Urinary bladder (tissue), 3 donors: ENCODE measurements at regions not wholly inside any gene's neighbourhood (a gene's known extent, or its start where the extent isn't known, plus 50 kb on each side); places are given as distances from the start of the nearest gene placed in this dataset.
"Not testable (repeated sequence)": the region's sequence is repeated elsewhere in the genome, so short reads cannot be mapped to it uniquely, and the experiment has no call there.

Source experiments
- DNase-seq: peaks from one replicate; pipeline ENCODE4 v3.0.0-alpha.2; 2015; ENCODE audit errors: extremely low spot score
- H3K27ac ChIP-seq: one replicate; pipeline ENCODE4 v1.5.1; 2013; ENCODE audit warnings: low read depth, mild to moderate bottlenecking, moderate library complexity
- H3K36me3 ChIP-seq: one replicate; pipeline ENCODE4 v1.6.1; 2013; ENCODE audit warnings: mild to moderate bottlenecking, moderate library complexity; ENCODE audit not compliant: insufficient read depth
- H3K4me1 ChIP-seq: one replicate; pipeline ENCODE4 v1.6.1; 2013; ENCODE audit warnings: mild to moderate bottlenecking, moderate library complexity; ENCODE audit not compliant: insufficient read depth
- H3K4me3 ChIP-seq: one replicate; pipeline ENCODE4 v1.5.1; 2013; ENCODE audit warnings: low read depth, low read length
- WGBS: extraction: QIAGEN DNeasy Blood & Tissue Kit; methylation state at CpG from one replicate; pipeline ENCODE4 v1.1.7; 2013; 5-methylcytosine and 5-hydroxymethylcytosine counted together
- donor health status: healthy with polysubstance abuse.
- donor health status: healthy.

- Histone ChIP-seq H3K36me3 (no peaks in the 10 kb centered on the region), H3K4me1 (no peaks in the 10 kb centered on the region), H3K27ac (no peak overlapping the region), H3K4me3 (no peak overlapping the region)
- no peak for DNase-seq
- WGBS, result 38% methylated on average over 1 of the region's 1 CpG
Measured at GRCh38 chr11:41519696-41520095, 60.2 kb upstream of the LRRC4C start.

DNA sequence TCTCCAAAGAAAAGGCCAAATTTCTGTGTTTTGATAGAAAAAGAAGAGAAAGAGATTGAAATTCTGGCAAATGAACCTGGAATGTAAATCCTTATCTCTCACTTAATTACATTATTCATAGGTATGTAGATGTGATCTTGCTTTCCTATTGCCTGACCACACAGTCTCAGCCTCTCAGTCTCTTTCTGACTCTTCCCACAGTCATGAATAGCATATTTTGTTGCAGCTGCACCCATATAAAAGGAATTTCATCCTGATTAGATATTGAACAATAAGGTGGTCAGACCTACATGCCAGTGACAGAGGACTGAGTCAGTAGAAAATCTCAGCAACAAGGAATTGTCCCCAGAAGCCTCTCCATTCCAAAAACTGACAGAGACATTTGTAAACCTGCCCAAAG is 62.9 kb upstream of the LRRC4C start:
- Histone ChIP-seq H3K27ac (no peak overlapping the region), H3K4me3 (no peak overlapping the region), H3K36me3 (no peaks in the 10 kb centered on the region), H3K4me1 (no peaks in the 10 kb centered on the region)
- DNase-seq, result no peak

GRCh38 chr11:41522899-41523672 is 63.6 kb upstream of the LRRC4C start:
- 29% methylated on average over 2 of the region's 2 CpGs for WGBS
- H3K4me3 ChIP-seq, result no peak overlapping the region
- DNase-seq, result no peak
- H3K27ac ChIP-seq, result no peak overlapping the region
- no peaks in the 10 kb centered on the region for H3K36me3 ChIP-seq
- no peaks in the 10 kb centered on the region for H3K4me1 ChIP-seq

DNA sequence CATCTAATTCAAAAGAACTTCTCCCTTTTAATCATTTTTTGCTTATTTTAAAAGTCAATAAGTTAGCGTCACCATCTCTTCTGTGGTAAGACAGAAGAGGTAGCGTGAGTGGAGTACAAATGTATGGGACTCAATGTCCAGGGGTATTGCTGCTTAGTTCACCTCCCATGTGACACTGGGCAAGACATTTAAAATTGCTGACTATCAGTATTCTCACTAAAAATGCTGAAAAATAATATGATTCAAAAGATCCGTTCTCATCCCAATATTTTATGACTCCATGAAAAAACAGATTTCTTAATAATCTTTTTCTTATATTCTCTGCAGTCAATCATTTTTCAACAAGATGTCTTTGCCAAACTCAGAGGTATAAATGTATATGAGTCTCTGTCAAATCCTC is 68.1 kb upstream of the LRRC4C start:
- Histone ChIP-seq H3K4me3 (no peak overlapping the region), H3K4me1 (no peaks in the 10 kb centered on the region), H3K27ac (no peak overlapping the region), H3K36me3 (no peaks in the 10 kb centered on the region)
- no peak for DNase-seq
- 92% methylated on average over 3 of the region's 3 CpGs for WGBS

DNA sequence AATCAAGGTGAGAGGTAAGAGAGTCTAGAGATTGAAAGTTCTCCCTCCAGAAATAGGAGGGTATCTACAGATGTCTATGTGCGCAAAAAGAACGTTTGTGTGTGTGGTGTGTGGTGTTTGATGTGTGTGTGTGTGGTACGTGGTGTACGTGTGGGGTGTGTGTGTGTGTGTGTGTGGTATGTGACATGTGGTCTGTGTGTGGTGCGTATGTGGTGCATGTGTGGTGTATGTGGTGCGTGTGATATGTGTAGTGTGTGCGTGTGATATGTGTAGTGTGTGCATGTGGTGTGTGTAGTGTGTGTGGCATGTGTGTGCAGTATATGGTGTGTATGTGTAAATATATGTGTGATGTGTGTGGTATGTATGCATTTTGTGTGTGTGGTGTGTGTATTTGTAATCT is 73.0 kb upstream of the LRRC4C start:
- no peak for DNase-seq
- WGBS, result 86% methylated on average over 7 of the region's 7 CpGs
- H3K4me3 ChIP-seq, result no peak overlapping the region

DNA sequence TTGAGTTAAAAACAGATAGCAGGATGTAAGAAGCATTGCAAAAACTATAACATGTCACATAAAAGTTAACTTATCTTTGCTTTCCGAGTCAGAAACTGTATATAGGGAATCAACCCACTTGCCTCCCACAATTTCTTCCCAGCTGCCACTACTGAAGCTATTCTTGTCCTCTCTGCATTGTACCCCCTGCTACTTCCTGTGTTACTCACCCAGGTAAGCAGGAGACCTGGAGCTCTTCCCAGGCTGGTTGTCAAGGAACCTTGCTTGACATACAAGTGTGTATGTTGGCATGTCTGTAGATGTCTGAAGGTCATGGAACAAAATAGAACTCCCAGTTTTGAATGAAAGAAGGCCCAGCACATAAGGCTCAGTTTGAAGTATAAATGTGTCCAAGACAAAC is 74.3 kb upstream of the LRRC4C start:
- H3K4me3 ChIP-seq, result no peak overlapping the region
- H3K4me1 ChIP-seq, result no peaks in the 10 kb centered on the region
- DNase-seq, result no peak
- H3K27ac ChIP-seq, result no peak overlapping the region
- no peaks in the 10 kb centered on the region for H3K36me3 ChIP-seq
- 17% methylated on average over 1 of the region's 1 CpG for WGBS

More for the DNA sequence above, 73.0 kb upstream of the LRRC4C start:
- H3K4me1 ChIP-seq, result no peaks in the 10 kb centered on the region
- H3K27ac ChIP-seq, result no peak overlapping the region
- no peaks in the 10 kb centered on the region for H3K36me3 ChIP-seq

- Histone ChIP-seq H3K27ac (no peak overlapping the region), H3K36me3 (no peaks in the 10 kb centered on the region), H3K4me3 (no peak overlapping the region), H3K4me1 (no peaks in the 10 kb centered on the region)
- WGBS, result 57% methylated on average over 4 of the region's 4 CpGs
- DNase-seq, result no peak
Measured at GRCh38 chr11:41534391-41534790, 74.9 kb upstream of the LRRC4C start.

- WGBS, result 47% methylated on average over 2 of the region's 2 CpGs
- H3K27ac ChIP-seq, result no peak overlapping the region
- DNase-seq, result no peak
- H3K4me1 ChIP-seq, result no peaks in the 10 kb centered on the region
- H3K36me3 ChIP-seq, result no peaks in the 10 kb centered on the region
- H3K4me3 ChIP-seq, result no peak overlapping the region
Measured at GRCh38 chr11:41534861-41535260, 75.4 kb upstream of the LRRC4C start.

DNA sequence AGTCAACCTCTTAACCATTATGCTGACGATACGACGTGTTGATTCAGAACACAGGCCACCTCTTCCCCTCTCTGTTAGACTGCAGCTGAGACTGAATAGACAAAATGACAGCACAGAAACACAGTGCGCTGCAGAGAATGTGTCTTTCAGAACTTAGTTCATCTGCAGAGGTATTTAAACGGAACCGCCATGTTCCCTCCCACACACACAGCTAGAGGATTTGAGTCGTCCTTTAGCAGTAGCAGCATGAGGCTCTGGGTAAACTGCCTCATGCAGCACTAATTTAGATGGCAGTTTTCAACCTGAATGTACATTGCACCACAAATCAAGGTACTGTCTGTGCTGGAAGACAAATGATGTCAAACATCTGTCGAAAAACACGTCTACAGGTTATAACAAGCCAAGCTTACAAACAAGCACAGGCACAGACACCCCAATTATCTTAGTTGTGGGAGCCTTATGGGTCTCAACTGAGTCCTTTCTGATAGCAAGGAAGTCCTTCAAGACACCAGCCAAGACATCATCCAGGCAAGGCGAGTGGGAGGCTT is 76.6 kb upstream of the LRRC4C start:
- Histone ChIP-seq H3K27ac (no peak overlapping the region), H3K4me3 (no peak overlapping the region), H3K36me3 (no peaks in the 10 kb centered on the region), H3K4me1 (no peaks in the 10 kb centered on the region)
- no peak for DNase-seq
- 79% methylated on average over 10 of the region's 10 CpGs for WGBS

DNA sequence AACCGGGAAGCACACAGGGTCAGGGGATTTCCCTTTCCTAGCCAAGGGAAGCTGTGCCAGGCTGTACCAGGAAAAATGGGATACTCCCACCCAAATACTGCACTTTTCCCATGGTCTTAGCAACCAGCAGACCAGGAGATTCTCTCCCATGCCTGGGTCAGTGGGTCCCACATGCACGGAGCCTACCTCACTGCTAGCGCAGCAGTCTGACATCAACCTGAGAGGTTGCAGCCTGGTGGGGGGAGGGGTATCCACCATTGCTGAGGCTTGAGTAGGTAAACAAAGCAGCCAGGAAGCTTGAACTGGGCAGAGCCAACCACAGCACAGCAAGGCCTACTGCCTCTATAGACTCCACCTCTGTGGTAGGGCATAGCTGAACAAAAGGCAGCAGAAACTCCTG is 85.5 kb upstream of the LRRC4C start:
- not testable (repeated sequence) for DNase-seq, H3K36me3 ChIP-seq, H3K4me3 ChIP-seq, H3K4me1 ChIP-seq, H3K27ac ChIP-seq
- 92% methylated on average over 3 of the region's 3 CpGs for WGBS

DNA sequence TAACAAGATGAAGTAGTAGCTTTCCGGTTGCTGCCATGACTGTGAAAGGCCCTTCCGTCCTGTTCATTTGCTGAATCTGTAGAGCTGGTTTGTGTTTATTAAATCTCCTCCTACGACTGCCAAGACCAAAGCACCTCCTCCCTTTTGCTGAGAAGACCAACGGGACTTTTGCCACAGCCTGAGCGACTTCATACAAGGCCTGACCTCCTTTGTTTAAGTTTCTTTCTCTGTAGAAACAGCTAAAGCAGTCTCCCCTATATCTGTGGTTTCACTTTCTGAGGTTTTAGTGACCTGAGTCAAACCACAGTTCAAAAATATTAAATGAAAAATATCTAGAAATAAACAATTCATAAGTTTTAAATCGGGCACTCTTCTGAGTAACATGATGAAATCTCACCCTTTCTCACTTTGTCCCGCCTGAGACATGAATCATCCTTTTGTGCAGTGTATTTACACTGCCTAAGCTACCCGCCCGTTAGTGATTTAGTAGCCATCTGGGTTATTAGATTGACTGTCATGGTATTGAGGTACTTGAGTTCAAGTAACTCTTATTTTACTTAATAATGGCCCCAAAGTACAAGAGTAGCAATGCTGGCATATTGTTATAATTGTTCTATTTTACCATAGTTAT is 119.1 kb upstream of the LRRC4C start:
- Histone ChIP-seq H3K4me3 (no peak overlapping the region), H3K27ac (no peak overlapping the region), H3K4me1 (no peaks in the 10 kb centered on the region), H3K36me3 (no peaks in the 10 kb centered on the region)
- 72% methylated on average over 9 of the region's 9 CpGs for WGBS
- DNase-seq, result no peak

- 70% methylated on average over 3 of the region's 3 CpGs for WGBS
- no peak for DNase-seq
- H3K4me1 ChIP-seq, result no peaks in the 10 kb centered on the region
- no peaks in the 10 kb centered on the region for H3K36me3 ChIP-seq
- H3K4me3 ChIP-seq, result no peak overlapping the region
- H3K27ac ChIP-seq, result no peak overlapping the region
Measured at GRCh38 chr11:41579546-41579945, 120.1 kb upstream of the LRRC4C start.

DNA sequence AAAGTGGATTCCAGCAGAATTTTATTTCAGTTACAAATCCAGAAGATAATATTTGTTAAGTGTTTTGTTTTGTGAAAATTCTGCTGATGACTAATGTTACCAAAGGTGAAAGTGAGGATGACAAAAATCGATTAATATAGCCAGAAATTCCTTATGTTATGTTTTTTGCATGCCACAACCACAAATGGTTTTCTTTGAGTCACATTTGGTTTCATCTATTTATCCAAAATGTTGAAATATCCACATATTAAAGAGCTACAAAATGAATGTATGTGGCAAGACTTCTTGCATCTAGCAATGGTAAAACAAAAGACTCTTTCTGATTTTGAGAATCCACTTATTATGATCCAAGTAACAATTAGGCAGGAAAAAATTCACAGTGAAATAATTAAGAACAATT is 150.1 kb upstream of the LRRC4C start:
- 28% methylated on average over 1 of the region's 1 CpG for WGBS
- no peak for DNase-seq
- H3K27ac ChIP-seq, result no peak overlapping the region
- no peaks in the 10 kb centered on the region for H3K4me1 ChIP-seq
- H3K36me3 ChIP-seq, result no peaks in the 10 kb centered on the region
- no peak overlapping the region for H3K4me3 ChIP-seq

GRCh38 chr11:41612415-41612814 is 153.0 kb upstream of the LRRC4C start:
- Histone ChIP-seq H3K4me3 (no peak overlapping the region), H3K4me1 (no peaks in the 10 kb centered on the region)
- WGBS, result 24% methylated on average over 1 of the region's 1 CpG

More at GRCh38 chr11:41612415-41612814, 153.0 kb upstream of the LRRC4C start:
- H3K36me3 ChIP-seq, result no peaks in the 10 kb centered on the region
- H3K27ac ChIP-seq, result no peak overlapping the region
- no peak for DNase-seq
